ENCODE measurements at regions not wholly inside any gene's neighbourhood (a gene's known extent, or its start where the extent isn't known, plus 50 kb on each side); places are given as distances from the start of the nearest gene placed in this dataset.

- TF ChIP-seq ZNF274 (IDR thresholded peaks at IDR 0.05; ENCODE audit: low read depth, low read length) (no peak), JUND (IDR thresholded peaks at IDR 0.05) (no peak), EZH2 (IDR thresholded peaks at IDR 0.05) (no peak), CTCF (IDR thresholded peaks at IDR 0.05 in 2 of 3, conservative IDR thresholded peaks at IDR 0.05 in 1 of 3; ENCODE audit: borderline replicate concordance in 1 of 3, insufficient read depth in 1 of 3, low read depth in 2 of 3, low read length in 2 of 3) (no peak), SRF (IDR thresholded peaks at IDR 0.05; ENCODE audit: low read depth) (no peak), POLR2AphosphoS5 (IDR thresholded peaks at IDR 0.05; ENCODE audit: low read depth, low read length) (no peak)
These were observed 354.0 kb downstream of the TMEM167A start for GRCh38 chr5:82723168-82723567.
